Keratinocyte (primary cell): ENCODE measurements at regions not wholly inside any gene's neighbourhood (a gene's known extent, or its start where the extent isn't known, plus 50 kb on each side); places are given as distances from the start of the nearest gene placed in this dataset.

Experiments
- DNase-seq: peaks from one replicate; pipeline ENCODE4 v3.0.0-alpha.2; 2011; ENCODE audit warnings: low read depth, missing footprints, low spot score
- FAIRE-seq: peaks from 2 replicates; lab custom pipeline; 2011; peaks lifted over from hg19 to GRCh38; lab: Jason Lieb, UNC
- H2AFZ ChIP-seq: 2 replicates; pipeline ENCODE4 v1.6.0; 2012; ENCODE audit warnings: low read length, control low read depth, inconsistent platforms; ENCODE audit not compliant: control insufficient read depth
- H3K27ac ChIP-seq: 2 replicates; pipeline ENCODE4 v1.5.1; 2011; ENCODE audit warnings: low read length; ENCODE audit not compliant: control insufficient read depth, insufficient read depth
- H3K27me3 ChIP-seq: 3 replicates; pipeline ENCODE4 v1.6.0; 2011; ENCODE audit warnings: low read length; ENCODE audit not compliant: control insufficient read depth, insufficient read depth; ENCODE audit errors: extremely low read depth
- H3K36me3 ChIP-seq, 2 experiments: 2 replicates in 1 of 2; 3 replicates in 1 of 2; pipeline ENCODE4 v1.5.1; 2011; ENCODE audit warnings: low read length in 2 of 2, mild to moderate bottlenecking in 1 of 2; ENCODE audit not compliant: control insufficient read depth in 2 of 2, insufficient read depth in 2 of 2; ENCODE audit errors: extremely low read depth in 1 of 2
- H3K4me1 ChIP-seq: 3 replicates; pipeline ENCODE4 v1.5.1; 2011; ENCODE audit warnings: low read length; ENCODE audit not compliant: control insufficient read depth, insufficient read depth; ENCODE audit errors: extremely low read depth
- H3K4me2 ChIP-seq: 3 replicates; pipeline ENCODE4 v1.6.0; 2011; ENCODE audit warnings: low read depth, low read length; ENCODE audit not compliant: control insufficient read depth, insufficient read depth; ENCODE audit errors: extremely low read depth
- H3K4me3 ChIP-seq, 3 experiments: fragments of 200-600 bp in 1 of 3; sonication (generic) in 1 of 3; 2 replicates in 2 of 3; 3 replicates in 1 of 3; pipeline ENCODE4 v1.5.1; 2011 to 2016; ENCODE audit warnings: low read length in 3 of 3, mild to moderate bottlenecking in 3 of 3, control low read depth in 2 of 3, inconsistent platforms in 1 of 3, low read depth in 1 of 3, mixed read lengths in 1 of 3, mixed run types in 1 of 3, moderate library complexity in 1 of 3; ENCODE audit not compliant: control insufficient read depth in 2 of 3, insufficient read depth in 2 of 3; ENCODE audit errors: extremely low read depth in 1 of 3
- H3K79me2 ChIP-seq: 2 replicates; pipeline ENCODE4 v1.6.0; 2012; ENCODE audit warnings: low read length; ENCODE audit not compliant: control insufficient read depth, insufficient read depth
- H3K9ac ChIP-seq: 3 replicates; pipeline ENCODE4 v1.6.0; 2011; ENCODE audit warnings: low read length; ENCODE audit not compliant: control insufficient read depth, insufficient read depth; ENCODE audit errors: extremely low read depth
- H3K9me1 ChIP-seq: 3 replicates; pipeline ENCODE4 v1.6.0; 2011; ENCODE audit warnings: low read length; ENCODE audit not compliant: control insufficient read depth, insufficient read depth; ENCODE audit errors: extremely low read depth
- H3K9me3 ChIP-seq: 2 replicates; pipeline ENCODE4 v1.5.1; 2012; ENCODE audit warnings: low read depth, low read length; ENCODE audit not compliant: control insufficient read depth
- H4K20me1 ChIP-seq: 3 replicates; pipeline ENCODE4 v1.6.0; 2011; ENCODE audit warnings: low read length; ENCODE audit not compliant: control insufficient read depth, insufficient read depth; ENCODE audit errors: extremely low read depth
- EZH2 ChIP-seq: IDR thresholded peaks from one replicate; pipeline ENCODE4 v1.6.1; 2012; ENCODE audit warnings: inconsistent platforms, mild to moderate bottlenecking, low read length, moderate library complexity
- dilution Hi-C: fragments of 300-500 bp; cut with MboI; formaldehyde crosslinking; loops from one replicate; pipeline ENCODE4 v1.7.0; 2020; ENCODE audit warnings: low sequenced_read_pairs; ENCODE audit not compliant: extremely low pct_ligation_motif_present
- TF ChIP-seq, protein P1 (sequence below), 3 experiments: IDR thresholded peaks in 1 of 3; conservative IDR thresholded peaks in 1 of 3; optimal IDR thresholded peaks in 1 of 3; 2 replicates in 2 of 3; 3 replicates in 1 of 3; pipeline versions ENCODE3 to v1.5.1; 2011; ENCODE audit warnings: low read length in 3 of 3, mild to moderate bottlenecking in 3 of 3, moderate library complexity in 2 of 3, control low read depth in 1 of 3, inconsistent platforms in 1 of 3; ENCODE audit not compliant: insufficient read depth in 2 of 3; ENCODE audit errors: extremely low read depth in 1 of 3

GRCh38 chr2:134127496-134127895 is 126.4 kb upstream of the MGAT5 start:
- Histone ChIP-seq H2AFZ (no peak overlapping the region), H3K9me3 (no peaks in the 10 kb centered on the region), H3K27ac (no peak overlapping the region), H3K36me3 (peaks cover 0 to 1% of the 10 kb centered on the region in 2 experiments), H4K20me1 (peaks cover 7% of the 10 kb centered on the region), H3K9ac (no peak overlapping the region), H3K4me3 (no peak overlapping the region), H3K27me3 (no peaks in the 10 kb centered on the region), H3K4me2 (no peak overlapping the region), H3K4me1 (peaks cover 20% of the 10 kb centered on the region), H3K9me1 (peaks cover 3% of the 10 kb centered on the region), H3K79me2 (peaks cover 66% of the 10 kb centered on the region)
- dilution Hi-C loops = no loop called here
- FAIRE-seq = no peak
- TF ChIP-seq EZH2 = no peak
- TF ChIP-seq, protein P1, sequence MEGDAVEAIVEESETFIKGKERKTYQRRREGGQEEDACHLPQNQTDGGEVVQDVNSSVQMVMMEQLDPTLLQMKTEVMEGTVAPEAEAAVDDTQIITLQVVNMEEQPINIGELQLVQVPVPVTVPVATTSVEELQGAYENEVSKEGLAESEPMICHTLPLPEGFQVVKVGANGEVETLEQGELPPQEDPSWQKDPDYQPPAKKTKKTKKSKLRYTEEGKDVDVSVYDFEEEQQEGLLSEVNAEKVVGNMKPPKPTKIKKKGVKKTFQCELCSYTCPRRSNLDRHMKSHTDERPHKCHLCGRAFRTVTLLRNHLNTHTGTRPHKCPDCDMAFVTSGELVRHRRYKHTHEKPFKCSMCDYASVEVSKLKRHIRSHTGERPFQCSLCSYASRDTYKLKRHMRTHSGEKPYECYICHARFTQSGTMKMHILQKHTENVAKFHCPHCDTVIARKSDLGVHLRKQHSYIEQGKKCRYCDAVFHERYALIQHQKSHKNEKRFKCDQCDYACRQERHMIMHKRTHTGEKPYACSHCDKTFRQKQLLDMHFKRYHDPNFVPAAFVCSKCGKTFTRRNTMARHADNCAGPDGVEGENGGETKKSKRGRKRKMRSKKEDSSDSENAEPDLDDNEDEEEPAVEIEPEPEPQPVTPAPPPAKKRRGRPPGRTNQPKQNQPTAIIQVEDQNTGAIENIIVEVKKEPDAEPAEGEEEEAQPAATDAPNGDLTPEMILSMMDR (optimal IDR thresholded peaks at IDR 0.05 in 1 of 3, IDR thresholded peaks at IDR 0.05 in 1 of 3, conservative IDR thresholded peaks at IDR 0.05 in 1 of 3; ENCODE audit: extremely low read depth in 1 of 3, insufficient read depth in 2 of 3, low read length in 3 of 3) = no peak
- no peak for DNase-seq

DNA sequence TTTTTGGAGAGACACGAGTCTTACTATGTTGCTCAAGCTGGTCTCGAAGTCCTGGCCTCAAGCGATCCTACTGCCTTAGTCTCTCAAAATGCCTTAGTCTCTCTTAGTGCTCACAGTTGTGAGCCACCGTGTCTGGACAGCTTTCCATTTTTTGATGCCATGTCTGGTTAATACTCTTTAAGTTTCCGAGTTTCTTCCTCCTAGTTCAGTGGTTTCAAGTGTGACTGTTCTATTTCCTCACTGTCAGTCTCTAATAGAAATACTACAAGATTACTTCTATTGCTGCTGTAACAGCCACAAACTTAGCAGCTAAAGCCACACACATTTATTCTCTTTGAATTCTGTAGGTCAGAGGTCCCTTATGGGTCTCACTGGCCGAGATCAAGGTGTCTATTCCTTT is 125.1 kb upstream of the MGAT5 start:
- peaks cover 0 to 1% of the 10 kb centered on the region in 2 experiments for H3K36me3 ChIP-seq
- no peaks in the 10 kb centered on the region for H4K20me1 ChIP-seq
- peaks cover 58% of the 10 kb centered on the region for H3K79me2 ChIP-seq
- DNase-seq (no peak), FAIRE-seq (no peak)
- no peaks in the 10 kb centered on the region for H3K27me3 ChIP-seq
- no peak overlapping the region for H2AFZ ChIP-seq
- no peak for TF ChIP-seq EZH2
- TF ChIP-seq, protein P1 (optimal IDR thresholded peaks at IDR 0.05 in 1 of 3, IDR thresholded peaks at IDR 0.05 in 1 of 3, conservative IDR thresholded peaks at IDR 0.05 in 1 of 3; ENCODE audit: extremely low read depth in 1 of 3, insufficient read depth in 2 of 3, low read length in 3 of 3) = no peak
- H3K27ac ChIP-seq = no peak overlapping the region
- H3K9ac ChIP-seq = no peak overlapping the region
- dilution Hi-C loops = no loop called here
- H3K4me3 ChIP-seq = no peak overlapping the region
- H3K4me1 ChIP-seq = peaks cover 15% of the 10 kb centered on the region
- no peak overlapping the region for H3K4me2 ChIP-seq
- H3K9me3 ChIP-seq = no peaks in the 10 kb centered on the region
- no peaks in the 10 kb centered on the region for H3K9me1 ChIP-seq
